ENCODE measurements at regions not wholly inside any gene's neighbourhood (a gene's known extent, or its start where the extent isn't known, plus 50 kb on each side); places are given as distances from the start of the nearest gene placed in this dataset.

- Histone ChIP-seq H3K79me2 (ENCODE audit: control insufficient read depth, insufficient read depth, low read length) (no peaks in the 10 kb centered on the region), H3K4me2 (ENCODE audit: insufficient read depth, low read length) (no peak overlapping the region), H3K27ac (ENCODE audit: insufficient read depth, low read depth, low read length) (no peak overlapping the region), H3K4me3 (replicated peaks in 1 of 3; ENCODE audit: insufficient read depth in 1 of 3, low read depth in 1 of 3, low read length in 3 of 3) (no peak overlapping the region), H3K36me3 (ENCODE audit: control insufficient read depth in 2 of 2, extremely low read depth in 1 of 2, insufficient read depth in 2 of 2, low read length in 2 of 2) (no peaks in the 10 kb centered on the region), H3K27me3 (ENCODE audit: control insufficient read depth in 2 of 2, insufficient read depth in 2 of 2, low read length in 2 of 2) (no peaks in the 10 kb centered on the region), H2AFZ (ENCODE audit: low read depth, low read length) (no peak overlapping the region), H3K9me3 (replicated peaks; ENCODE audit: control insufficient read depth, insufficient read depth, low read length) (no peaks in the 10 kb centered on the region), H3K4me1 (ENCODE audit: control insufficient read depth, extremely low read depth, insufficient read depth, low read length) (no peaks in the 10 kb centered on the region), H3K9me1 (replicated peaks; ENCODE audit: control insufficient read depth, extremely low read depth, insufficient read depth, low read length) (no peaks in the 10 kb centered on the region), H4K20me1 (replicated peaks; ENCODE audit: control insufficient read depth, extremely low read depth, insufficient read depth, low read length) (no peaks in the 10 kb centered on the region), H3K9ac (replicated peaks; ENCODE audit: extremely low read depth, insufficient read depth, low read length) (no peak overlapping the region)
- FAIRE-seq, result no peak
- dilution Hi-C loops (cut with MboI; ENCODE audit: extremely low pct_ligation_motif_present, low sequenced_read_pairs), result no loop called here
- no peak for DNase-seq (ENCODE audit: low read depth, low spot score)
- no peak for TF ChIP-seq EZH2 (IDR thresholded peaks at IDR 0.05; ENCODE audit: borderline replicate concordance, low read depth, low read length, severe bottlenecking)
- TF ChIP-seq GATA2 (IDR thresholded peaks at IDR 0.05; ENCODE audit: insufficient read depth, insufficient read length, low read depth, low read length), result no peak
- no peak for TF ChIP-seq FOS (IDR thresholded peaks at IDR 0.05; ENCODE audit: borderline replicate concordance, insufficient read depth, low read length)
- no peak for TF ChIP-seq JUN (IDR thresholded peaks at IDR 0.05; ENCODE audit: borderline replicate concordance, insufficient read depth, insufficient read length, low read depth)
- TF ChIP-seq POLR2A (IDR thresholded peaks at IDR 0.05; ENCODE audit: low read depth, low read length), result no peak
- TF ChIP-seq POLR2AphosphoS5 (IDR thresholded peaks at IDR 0.05; ENCODE audit: insufficient read depth, low read depth, low read length), result no peak
- no peak for TF ChIP-seq MAX (IDR thresholded peaks at IDR 0.05; ENCODE audit: insufficient read depth, insufficient read length)
- no peak for TF ChIP-seq MYC (IDR thresholded peaks at IDR 0.05; ENCODE audit: low read depth, low read length)
- TF ChIP-seq CTCF (IDR thresholded peaks at IDR 0.05; ENCODE audit: extremely low read depth in 1 of 2, insufficient read depth in 1 of 2, low read depth in 1 of 2, low read length in 2 of 2), result no peak
- POLR2A ChIA-PET, result no interaction called here
- CTCF ChIA-PET, result interaction anchor here (0.9 kb wide), 1 partner anchor 41 kb away, joined by 3 read pairs; no protein-coding TSS in a partner anchor
- no TSS peak for BruUV-seq (replicated peaks)
- intact Hi-C loops (cut with micrococcal nuclease), result no loop called here
Observed at GRCh38 chr12:5292651-5293050, 139.3 kb upstream of the NTF3 start.

Measured in endothelial cell of umbilical vein (primary cell).